ENCODE measurements at regions not wholly inside any gene's neighbourhood (a gene's known extent, or its start where the extent isn't known, plus 50 kb on each side); places are given as distances from the start of the nearest gene placed in this dataset.

GRCh38 chr18:40447820-40448219 is 1507.2 kb upstream of the PIK3C3 start:
- no peaks in the 10 kb centered on the region for H3K4me1 ChIP-seq (ENCODE audit: insufficient read depth, low read length, poor library complexity, severe bottlenecking)
- no peaks in the 10 kb centered on the region for H3K9me2 ChIP-seq (ENCODE audit: insufficient read depth, low read length)
- H3K36me3 ChIP-seq (ENCODE audit: insufficient read depth, low read length): no peaks in the 10 kb centered on the region
- intact Hi-C loops (cut with micrococcal nuclease; ENCODE audit: unreplicated experiment): no loop called here
- CTCF ChIA-PET (ENCODE audit: unreplicated experiment): no interaction called here
- H3K4me3 ChIP-seq (ENCODE audit: low read depth, low read length, poor library complexity, severe bottlenecking): no peak overlapping the region
- no peak overlapping the region for H3K4me2 ChIP-seq (ENCODE audit: low read length)
- no peak for DNase-seq (ENCODE audit: low spot score)
- no TSS peak for BruUV-seq (replicated peaks)
- no peaks in the 10 kb centered on the region for H3K9me3 ChIP-seq (ENCODE audit: low read length)
- no peak overlapping the region for H3K27ac ChIP-seq (ENCODE audit: low read depth, low read length, poor library complexity, severe bottlenecking)
- POLR2A ChIA-PET: no interaction called here
- H3K79me2 ChIP-seq (ENCODE audit: insufficient read depth, low read depth, low read length): no peaks in the 10 kb centered on the region
- no peaks in the 10 kb centered on the region for H4K20me1 ChIP-seq (ENCODE audit: insufficient read depth, low read length)
- no peak overlapping the region for H2AFZ ChIP-seq (ENCODE audit: low read length)
- TF ChIP-seq, protein P1, sequence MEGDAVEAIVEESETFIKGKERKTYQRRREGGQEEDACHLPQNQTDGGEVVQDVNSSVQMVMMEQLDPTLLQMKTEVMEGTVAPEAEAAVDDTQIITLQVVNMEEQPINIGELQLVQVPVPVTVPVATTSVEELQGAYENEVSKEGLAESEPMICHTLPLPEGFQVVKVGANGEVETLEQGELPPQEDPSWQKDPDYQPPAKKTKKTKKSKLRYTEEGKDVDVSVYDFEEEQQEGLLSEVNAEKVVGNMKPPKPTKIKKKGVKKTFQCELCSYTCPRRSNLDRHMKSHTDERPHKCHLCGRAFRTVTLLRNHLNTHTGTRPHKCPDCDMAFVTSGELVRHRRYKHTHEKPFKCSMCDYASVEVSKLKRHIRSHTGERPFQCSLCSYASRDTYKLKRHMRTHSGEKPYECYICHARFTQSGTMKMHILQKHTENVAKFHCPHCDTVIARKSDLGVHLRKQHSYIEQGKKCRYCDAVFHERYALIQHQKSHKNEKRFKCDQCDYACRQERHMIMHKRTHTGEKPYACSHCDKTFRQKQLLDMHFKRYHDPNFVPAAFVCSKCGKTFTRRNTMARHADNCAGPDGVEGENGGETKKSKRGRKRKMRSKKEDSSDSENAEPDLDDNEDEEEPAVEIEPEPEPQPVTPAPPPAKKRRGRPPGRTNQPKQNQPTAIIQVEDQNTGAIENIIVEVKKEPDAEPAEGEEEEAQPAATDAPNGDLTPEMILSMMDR (conservative IDR thresholded peaks at IDR 0.05; ENCODE audit: low read length): no peak
- no peak for TF ChIP-seq EZH2phosphoT487 (IDR thresholded peaks at IDR 0.05; ENCODE audit: borderline replicate concordance, low read depth, low read length)

DNA sequence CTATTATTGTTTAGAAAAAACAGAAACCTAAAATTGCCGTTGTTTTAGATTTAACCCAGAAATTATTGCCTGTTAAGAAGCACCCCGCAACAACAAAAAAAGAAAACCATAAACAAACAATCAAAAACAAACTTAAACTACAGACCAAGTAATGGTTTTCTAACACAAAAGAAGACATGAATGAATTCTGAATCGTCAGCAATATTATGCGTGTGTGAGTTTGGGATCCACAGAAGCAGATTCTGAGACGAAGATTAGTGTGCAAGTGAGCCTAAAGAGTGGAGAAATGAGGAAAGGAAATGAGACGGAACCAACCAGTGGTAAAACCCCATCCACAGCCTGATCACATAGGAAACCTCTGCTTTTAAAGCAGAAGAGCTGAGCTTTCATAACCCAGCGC is 1514.9 kb upstream of the PIK3C3 start:
- Histone ChIP-seq H3K36me3 (ENCODE audit: insufficient read depth, low read length) (no peaks in the 10 kb centered on the region), H3K9me3 (ENCODE audit: low read length) (no peaks in the 10 kb centered on the region), H3K79me2 (ENCODE audit: insufficient read depth, low read depth, low read length) (no peaks in the 10 kb centered on the region), H2AFZ (ENCODE audit: low read length) (no peak overlapping the region), H3K4me2 (ENCODE audit: low read length) (no peak overlapping the region), H3K27ac (ENCODE audit: low read depth, low read length, poor library complexity, severe bottlenecking) (no peak overlapping the region), H3K4me1 (ENCODE audit: insufficient read depth, low read length, poor library complexity, severe bottlenecking) (no peaks in the 10 kb centered on the region), H3K4me3 (ENCODE audit: low read depth, low read length, poor library complexity, severe bottlenecking) (no peak overlapping the region), H4K20me1 (ENCODE audit: insufficient read depth, low read length) (no peaks in the 10 kb centered on the region), H3K9me2 (ENCODE audit: insufficient read depth, low read length) (no peaks in the 10 kb centered on the region)
- no TSS peak for BruUV-seq (replicated peaks)
- DNase-seq (ENCODE audit: low spot score): no peak
- intact Hi-C loops (cut with micrococcal nuclease; ENCODE audit: unreplicated experiment): no loop called here
- CTCF ChIA-PET (ENCODE audit: unreplicated experiment): no interaction called here
- TF ChIP-seq, protein P1 (conservative IDR thresholded peaks at IDR 0.05; ENCODE audit: low read length): no peak
- TF ChIP-seq EZH2phosphoT487 (IDR thresholded peaks at IDR 0.05; ENCODE audit: borderline replicate concordance, low read depth, low read length): no peak
- POLR2A ChIA-PET: no interaction called here

- DNase-seq (ENCODE audit: low spot score): no peak
- ChIA-PET POLR2A (no interaction called here), CTCF (ENCODE audit: unreplicated experiment) (no interaction called here)
- Histone ChIP-seq H3K79me2 (ENCODE audit: insufficient read depth, low read depth, low read length) (no peaks in the 10 kb centered on the region), H3K36me3 (ENCODE audit: insufficient read depth, low read length) (no peaks in the 10 kb centered on the region), H3K9me3 (ENCODE audit: low read length) (no peaks in the 10 kb centered on the region), H3K4me3 (ENCODE audit: low read depth, low read length, poor library complexity, severe bottlenecking) (no peak overlapping the region), H3K4me1 (ENCODE audit: insufficient read depth, low read length, poor library complexity, severe bottlenecking) (no peaks in the 10 kb centered on the region), H3K9me2 (ENCODE audit: insufficient read depth, low read length) (no peaks in the 10 kb centered on the region), H2AFZ (ENCODE audit: low read length) (no peak overlapping the region), H4K20me1 (ENCODE audit: insufficient read depth, low read length) (no peaks in the 10 kb centered on the region), H3K27ac (ENCODE audit: low read depth, low read length, poor library complexity, severe bottlenecking) (no peak overlapping the region), H3K4me2 (ENCODE audit: low read length) (no peak overlapping the region)
- TF ChIP-seq EZH2phosphoT487 (IDR thresholded peaks at IDR 0.05; ENCODE audit: borderline replicate concordance, low read depth, low read length): no peak
- TF ChIP-seq, protein P1 (conservative IDR thresholded peaks at IDR 0.05; ENCODE audit: low read length): no peak
- intact Hi-C loops (cut with micrococcal nuclease; ENCODE audit: unreplicated experiment): no loop called here
- BruUV-seq (replicated peaks): no TSS peak
These were observed 1517.5 kb upstream of the PIK3C3 start for GRCh38 chr18:40437517-40437916.
